ENCODE measurements at regions not wholly inside any gene's neighbourhood (a gene's known extent, or its start where the extent isn't known, plus 50 kb on each side); places are given as distances from the start of the nearest gene placed in this dataset.

- no peak for DNase-seq (ENCODE audit: low read depth in 2 of 3, low spot score in 2 of 3)
These were observed 877.3 kb upstream of the MAP3K7 start for GRCh38 chr6:91464201-91464600.

GRCh38 chr6:91462241-91462640 is 875.4 kb upstream of the MAP3K7 start:
- DNase-seq (ENCODE audit: low read depth in 2 of 3, low spot score in 2 of 3), result no peak

GRCh38 chr6:91453224-91453878 is 866.5 kb upstream of the MAP3K7 start:
- DNase-seq (ENCODE audit: low read depth in 2 of 3, low spot score in 2 of 3), result no peak

- no peak for DNase-seq (ENCODE audit: low read depth in 2 of 3, low spot score in 2 of 3)
These were observed 862.7 kb upstream of the MAP3K7 start for GRCh38 chr6:91449539-91449938.

- no peak for DNase-seq (ENCODE audit: low read depth in 2 of 3, low spot score in 2 of 3)
These were observed 860.8 kb upstream of the MAP3K7 start for GRCh38 chr6:91447530-91448254.

- DNase-seq (ENCODE audit: low read depth in 2 of 3, low spot score in 2 of 3), result no peak
These were observed 860.2 kb upstream of the MAP3K7 start for GRCh38 chr6:91447081-91447480.

GRCh38 chr6:91443405-91443804 is 856.5 kb upstream of the MAP3K7 start:
- DNase-seq (ENCODE audit: low read depth in 2 of 3, low spot score in 2 of 3), result no peak

- peak in 2 of 3 donors; percentile 3 to 19 for DNase-seq (ENCODE audit: low read depth in 2 of 3, low spot score in 2 of 3)
These were observed 855.5 kb upstream of the MAP3K7 start for GRCh38 chr6:91442342-91442741.

GRCh38 chr6:91438570-91438969 is 851.7 kb upstream of the MAP3K7 start:
- no peak for DNase-seq (ENCODE audit: low read depth in 2 of 3, low spot score in 2 of 3)

- DNase-seq (ENCODE audit: low read depth in 2 of 3, low spot score in 2 of 3), result no peak
These were observed 850.5 kb upstream of the MAP3K7 start for GRCh38 chr6:91437315-91437729.

- no peak for DNase-seq (ENCODE audit: low read depth in 2 of 3, low spot score in 2 of 3)
These were observed 849.6 kb upstream of the MAP3K7 start for GRCh38 chr6:91436448-91436847.

- DNase-seq (ENCODE audit: low read depth in 2 of 3, low spot score in 2 of 3), result no peak
These were observed 848.8 kb upstream of the MAP3K7 start for GRCh38 chr6:91435630-91436029.

GRCh38 chr6:91434576-91434975 is 847.7 kb upstream of the MAP3K7 start:
- DNase-seq (ENCODE audit: low read depth in 2 of 3, low spot score in 2 of 3), result no peak

- DNase-seq (ENCODE audit: low read depth in 2 of 3, low spot score in 2 of 3), result no peak
These were observed 847.0 kb upstream of the MAP3K7 start for GRCh38 chr6:91433660-91434534.

GRCh38 chr6:91428953-91429560 is 842.2 kb upstream of the MAP3K7 start:
- DNase-seq (ENCODE audit: low read depth in 2 of 3, low spot score in 2 of 3), result no peak

GRCh38 chr6:91428296-91428695 is 841.4 kb upstream of the MAP3K7 start:
- no peak for DNase-seq (ENCODE audit: low read depth in 2 of 3, low spot score in 2 of 3)

GRCh38 chr6:91420243-91420642 is 833.4 kb upstream of the MAP3K7 start:
- no peak for DNase-seq (ENCODE audit: low read depth in 2 of 3, low spot score in 2 of 3)

GRCh38 chr6:91415031-91415605 is 828.2 kb upstream of the MAP3K7 start:
- DNase-seq (ENCODE audit: low read depth in 2 of 3, low spot score in 2 of 3), result no peak

- DNase-seq (ENCODE audit: low read depth in 2 of 3, low spot score in 2 of 3), result no peak
These were observed 825.7 kb upstream of the MAP3K7 start for GRCh38 chr6:91412532-91412931.

- no peak for DNase-seq (ENCODE audit: low read depth in 2 of 3, low spot score in 2 of 3)
These were observed 820.8 kb upstream of the MAP3K7 start for GRCh38 chr6:91407706-91408105.

- DNase-seq (ENCODE audit: low read depth in 2 of 3, low spot score in 2 of 3), result no peak
These were observed 806.1 kb upstream of the MAP3K7 start for GRCh38 chr6:91392951-91393350.
